AG04449 (cell line): ENCODE measurements at regions not wholly inside any gene's neighbourhood (a gene's known extent, or its start where the extent isn't known, plus 50 kb on each side); places are given as distances from the start of the nearest gene placed in this dataset.
"Not testable (repeated sequence)": the region's sequence is repeated elsewhere in the genome, so short reads cannot be mapped to it uniquely, and the experiment has no call there.

Source experiments
- CTCF ChIA-PET: fragments of 350-600 bp; formaldehyde crosslinking; extraction: SDS; loops from one replicate; lab custom pipeline; 2021; ENCODE audit warnings: antibody characterized with exemption; lab: Yijun Ruan, JAX
- POLR2A ChIA-PET: fragments of 400-600, 350-600 bp; formaldehyde crosslinking; extraction: SDS; loops from one replicate; lab custom pipeline; 2020; ENCODE audit warnings: antibody characterized with exemption, inconsistent platforms; lab: Yijun Ruan, JAX
- DNase-seq: peaks from one replicate; pipeline ENCODE4 v3.0.0-alpha.2; 2010; ENCODE audit warnings: low read depth, low spot score
- H3K4me3 ChIP-seq: 2 replicates; pipeline ENCODE4 v1.5.1; 2011; ENCODE audit warnings: low read depth, mild to moderate bottlenecking, control low read depth, low read length
- CTCF ChIP-seq: IDR thresholded peaks from one replicate; pipeline ENCODE4 v1.5.1; 2011; ENCODE audit warnings: mild to moderate bottlenecking, moderate library complexity, low read length, control low read depth, inconsistent platforms; ENCODE audit not compliant: insufficient read depth; ENCODE audit errors: missing control alignments

- DNase-seq = no peak
- H3K4me3 ChIP-seq = no peak overlapping the region
- POLR2A ChIA-PET = no interaction called here
- CTCF ChIA-PET = no interaction called here
- TF ChIP-seq CTCF = no peak
Measured at GRCh38 chr16:26605626-26606271, 461.0 kb upstream of the C16orf82 start.

- no peak for DNase-seq
- H3K4me3 ChIP-seq = no peak overlapping the region
- CTCF ChIA-PET = no interaction called here
- TF ChIP-seq CTCF = no peak
- POLR2A ChIA-PET = no interaction called here
Measured at GRCh38 chr16:26606381-26607150, 460.2 kb upstream of the C16orf82 start.

- TF ChIP-seq CTCF = no peak
- ChIA-PET CTCF (no interaction called here), POLR2A (no interaction called here)
- no peak for DNase-seq
- no peak overlapping the region for H3K4me3 ChIP-seq
Measured at GRCh38 chr16:26614237-26614841, 452.4 kb upstream of the C16orf82 start.

- H3K4me3 ChIP-seq = no peak overlapping the region
- POLR2A ChIA-PET = no interaction called here
- CTCF ChIA-PET = no interaction called here
- TF ChIP-seq CTCF = no peak
- no peak for DNase-seq
Measured at GRCh38 chr16:26623442-26623841, 443.3 kb upstream of the C16orf82 start.

- no peak for DNase-seq
- no peak overlapping the region for H3K4me3 ChIP-seq
- ChIA-PET POLR2A (no interaction called here), CTCF (no interaction called here)
- no peak for TF ChIP-seq CTCF
Measured at GRCh38 chr16:26627958-26628357, 438.8 kb upstream of the C16orf82 start.

- CTCF ChIA-PET, H3K4me3 ChIP-seq, POLR2A ChIA-PET, DNase-seq: not testable (repeated sequence)
Measured at GRCh38 chr16:26631365-26631764, 435.4 kb upstream of the C16orf82 start.
